DMS114 treated with DMSO at 0.1 percent for 48 hours (cell line): ENCODE measurements at regions not wholly inside any gene's neighbourhood (a gene's known extent, or its start where the extent isn't known, plus 50 kb on each side); places are given as distances from the start of the nearest gene placed in this dataset.
"Not testable (repeated sequence)": the region's sequence is repeated elsewhere in the genome, so short reads cannot be mapped to it uniquely, and the experiment has no call there.

Experiments used
- DNase-seq: peaks from one replicate; lab custom pipeline; 2025; ENCODE audit not compliant: unreplicated experiment; lab: John Stamatoyannopoulos, UW

DNA sequence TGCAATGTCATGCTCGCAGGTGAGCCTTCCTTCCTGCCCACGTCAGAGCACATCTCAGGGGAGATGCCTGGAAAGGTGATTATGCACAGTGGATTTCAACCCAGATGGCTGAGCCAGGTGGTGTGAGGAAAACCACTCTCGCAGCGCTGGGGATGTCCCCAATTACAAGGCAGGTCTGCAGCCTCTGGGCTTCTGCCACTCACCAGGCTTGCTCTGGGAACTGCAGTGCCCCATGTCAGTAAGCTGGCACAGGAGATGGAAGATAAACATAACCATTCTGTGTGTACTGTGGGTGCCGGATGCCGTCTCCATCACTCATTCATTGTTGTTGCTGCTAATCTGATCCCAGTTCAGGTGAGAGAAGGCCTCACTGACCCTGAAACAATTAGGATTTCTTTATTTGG, 222.9 kb upstream of the PITRM1 start:
- no peak for DNase-seq

DNA sequence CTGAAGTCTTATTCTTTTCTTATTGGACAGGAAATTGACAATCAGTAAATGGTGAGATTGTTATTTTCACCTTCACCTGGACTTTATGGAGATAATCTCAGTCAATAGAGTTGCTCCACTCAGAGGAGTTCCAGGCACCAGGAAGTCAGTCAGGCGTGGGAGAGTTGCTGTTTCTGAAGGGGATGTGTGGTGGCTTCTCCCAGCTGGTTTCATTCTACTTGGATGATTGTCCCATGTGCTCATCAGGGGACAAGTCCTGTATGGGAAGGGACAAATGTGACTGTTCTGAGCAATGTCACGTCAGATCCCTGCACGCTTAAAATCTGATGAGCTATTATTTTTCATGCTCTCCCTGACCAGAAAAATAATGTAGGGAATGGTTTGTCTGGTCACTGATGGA, 222.5 kb upstream of the PITRM1 start:
- no peak for DNase-seq

DNA sequence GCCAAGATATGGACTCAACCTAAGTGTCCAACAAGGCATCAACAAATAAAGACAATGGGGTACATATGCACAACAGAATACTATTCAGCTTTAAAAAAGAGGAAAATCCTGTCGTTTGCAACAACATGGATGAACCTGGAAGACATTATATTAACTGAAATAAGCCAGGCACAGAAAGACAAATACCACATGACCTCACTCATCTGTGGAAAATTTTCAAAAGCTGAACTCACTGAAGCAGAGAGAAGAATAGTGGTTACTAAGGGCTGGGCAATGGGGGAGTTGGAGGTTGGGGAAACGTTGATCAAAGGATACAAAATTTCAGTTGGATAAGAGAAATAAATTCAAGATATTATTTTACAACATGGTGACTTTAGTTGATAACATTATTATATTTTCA, 221.4 kb upstream of the PITRM1 start:
- no peak for DNase-seq

DNA sequence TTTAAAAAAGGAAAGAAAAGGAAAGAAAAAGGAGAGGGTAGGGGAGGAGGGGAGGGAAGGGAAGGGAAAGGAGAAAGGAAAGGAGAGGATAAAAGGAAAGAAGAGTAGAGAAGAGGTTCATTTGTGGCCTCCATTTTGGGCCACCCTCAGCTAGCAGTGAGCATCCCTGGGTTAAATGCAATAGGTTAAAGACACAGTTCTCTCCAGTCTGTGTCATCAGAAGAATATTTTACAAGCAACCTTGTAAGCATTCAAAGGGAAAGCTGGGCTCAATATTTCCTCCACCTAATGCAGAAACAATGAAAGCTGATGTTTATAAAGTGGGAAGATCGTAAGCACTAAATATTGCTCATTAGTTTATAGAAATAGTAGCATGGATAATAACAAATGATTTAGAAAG, 219.1 kb upstream of the PITRM1 start:
- DNase-seq: no peak

DNA sequence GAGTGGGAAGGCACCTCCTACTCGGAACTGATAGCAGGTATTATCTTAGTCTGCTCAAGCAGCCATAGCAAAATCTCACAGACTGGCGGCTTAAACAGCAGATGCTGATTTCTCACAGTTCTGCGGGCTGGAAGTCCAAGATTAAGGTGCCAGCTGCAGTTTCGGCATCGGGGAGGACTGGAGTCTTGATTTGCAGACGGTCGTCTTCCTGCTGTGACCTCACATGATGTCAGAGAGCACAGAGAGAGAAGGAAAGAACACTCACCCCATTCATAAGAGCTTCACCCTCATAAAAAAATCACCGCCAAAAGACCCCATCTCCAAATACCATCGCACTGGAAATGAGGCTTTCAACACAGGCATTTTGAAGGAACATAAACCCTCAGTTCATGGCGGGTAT, 216.5 kb upstream of the PITRM1 start:
- no peak for DNase-seq

DNA sequence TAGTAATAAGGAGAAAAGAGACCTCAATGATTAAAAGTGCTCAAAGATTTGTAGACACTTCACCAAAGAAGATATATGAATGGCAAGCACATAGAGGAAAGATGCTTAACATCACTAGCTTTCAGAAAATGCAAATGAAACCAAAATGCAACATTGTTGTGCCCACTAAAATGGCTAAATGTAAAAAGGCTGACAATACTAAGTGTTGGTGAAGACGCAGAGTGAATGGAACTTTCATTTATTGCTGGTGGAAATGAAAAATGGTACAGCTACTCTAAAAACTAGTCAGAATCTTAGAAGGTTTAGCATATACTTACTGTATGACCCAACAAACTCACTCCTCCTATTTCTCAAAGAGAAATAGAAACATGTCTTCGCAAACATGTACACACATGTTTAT, 212.9 kb upstream of the PITRM1 start:
- no peak for DNase-seq

DNA sequence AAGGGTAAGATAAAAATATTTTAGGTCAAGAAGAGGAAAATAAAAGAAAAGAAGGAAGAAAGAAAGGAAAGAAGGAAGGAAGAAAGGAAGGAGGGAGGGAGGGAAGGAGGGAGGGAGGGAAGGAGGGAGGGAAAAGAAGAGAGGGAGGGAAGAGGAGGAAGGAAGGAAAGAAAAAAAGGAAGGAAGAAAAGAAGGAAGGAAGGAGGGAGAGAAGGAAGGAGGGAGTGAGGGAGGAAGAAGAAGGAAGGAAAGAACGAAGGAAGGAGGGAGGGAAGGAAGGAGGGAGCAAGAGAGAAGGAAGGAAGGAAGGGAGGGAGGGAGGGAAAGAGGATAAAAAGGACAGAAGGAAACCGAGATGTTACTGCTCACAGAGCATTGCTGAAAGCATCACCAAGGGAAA, 209.5 kb upstream of the PITRM1 start:
- no peak for DNase-seq

DNA sequence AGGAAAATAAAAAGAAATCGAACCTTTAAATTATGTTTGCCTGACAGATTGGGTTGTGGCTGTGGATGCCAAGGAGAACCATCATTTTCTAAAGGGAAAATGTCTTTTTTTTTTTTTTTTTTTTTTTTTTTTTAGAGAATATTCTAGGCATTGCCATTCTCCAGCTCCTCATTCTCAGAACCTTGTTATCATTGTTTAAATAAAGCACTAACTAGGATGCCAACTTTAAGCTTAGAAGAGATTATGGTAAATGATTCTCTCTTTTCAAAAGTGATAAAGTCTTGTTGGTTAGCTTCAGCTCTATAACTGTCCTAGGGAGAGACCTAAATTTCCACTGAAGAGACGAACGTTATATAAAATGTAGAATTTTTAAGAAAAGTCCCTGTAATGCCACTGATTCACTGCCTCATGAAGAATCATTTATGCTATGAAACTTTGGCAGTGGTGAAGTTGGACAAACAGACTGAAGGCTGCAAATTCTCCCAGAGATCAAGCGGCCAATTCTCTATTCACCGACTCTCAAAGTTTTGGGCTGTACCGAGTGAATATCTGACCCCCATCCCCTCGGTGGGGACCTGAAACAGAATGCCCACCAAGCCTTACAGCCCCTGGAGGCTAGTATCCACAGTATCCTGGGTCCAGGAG, 207.9 kb upstream of the PITRM1 start:
- DNase-seq: no peak

DNA sequence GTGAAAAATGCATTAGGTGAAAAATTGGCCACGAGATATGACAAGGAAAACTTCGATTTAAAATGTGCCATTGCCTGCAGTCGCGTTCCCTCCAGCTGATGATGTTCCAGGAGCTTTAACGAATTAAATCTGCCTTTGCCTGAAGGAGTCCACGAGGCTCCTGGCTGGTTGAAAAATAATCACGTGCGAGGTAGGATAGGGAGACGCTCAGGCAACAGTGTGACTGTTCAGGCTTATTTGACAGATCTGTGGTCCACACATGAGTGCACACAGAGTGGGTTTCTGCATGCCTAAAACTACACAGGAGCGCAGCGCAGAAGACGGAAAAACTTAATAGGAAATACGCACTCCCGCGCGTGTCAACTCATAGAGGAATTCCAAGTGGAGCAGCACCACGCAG, 204.0 kb upstream of the PITRM1 start:
- no peak for DNase-seq

DNA sequence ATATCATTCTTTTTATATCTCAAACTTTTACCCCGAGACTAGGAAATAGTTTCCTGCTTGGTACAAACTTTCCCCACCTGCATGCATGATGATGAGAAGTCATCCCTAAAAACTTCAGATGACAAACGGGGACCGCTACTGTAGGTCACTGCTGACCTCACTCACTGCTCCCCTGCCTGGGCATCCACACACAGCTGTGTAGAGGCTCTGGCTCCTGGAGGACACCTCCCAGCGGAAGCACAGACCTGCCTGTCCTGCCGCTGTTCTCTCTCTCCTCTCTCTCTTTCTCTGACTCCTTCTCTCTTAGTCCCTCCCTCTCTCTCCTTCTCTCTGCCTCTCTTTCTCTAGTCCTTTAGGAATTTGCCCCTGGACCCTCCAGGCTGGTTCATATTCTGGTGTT, 202.9 kb upstream of the PITRM1 start:
- DNase-seq: no peak

DNA sequence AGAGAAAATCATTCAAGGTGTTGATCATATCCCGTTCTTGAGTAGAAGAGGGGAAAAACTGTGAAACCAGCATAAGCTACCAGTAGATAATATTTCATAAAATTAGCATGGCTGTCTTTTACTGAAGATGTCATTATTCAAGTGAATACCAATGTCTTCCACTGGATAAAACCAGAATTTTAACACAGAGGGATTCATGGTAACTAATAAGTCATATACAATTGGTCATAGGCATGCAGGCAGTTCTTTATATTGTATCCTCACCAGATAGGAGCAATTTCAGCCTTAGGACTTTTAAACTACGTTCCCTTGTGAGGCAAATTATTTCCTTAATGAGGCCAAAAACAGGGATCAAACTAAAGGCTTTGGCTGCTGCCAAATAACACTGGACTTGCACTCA, 202.3 kb upstream of the PITRM1 start:
- DNase-seq: no peak

DNA sequence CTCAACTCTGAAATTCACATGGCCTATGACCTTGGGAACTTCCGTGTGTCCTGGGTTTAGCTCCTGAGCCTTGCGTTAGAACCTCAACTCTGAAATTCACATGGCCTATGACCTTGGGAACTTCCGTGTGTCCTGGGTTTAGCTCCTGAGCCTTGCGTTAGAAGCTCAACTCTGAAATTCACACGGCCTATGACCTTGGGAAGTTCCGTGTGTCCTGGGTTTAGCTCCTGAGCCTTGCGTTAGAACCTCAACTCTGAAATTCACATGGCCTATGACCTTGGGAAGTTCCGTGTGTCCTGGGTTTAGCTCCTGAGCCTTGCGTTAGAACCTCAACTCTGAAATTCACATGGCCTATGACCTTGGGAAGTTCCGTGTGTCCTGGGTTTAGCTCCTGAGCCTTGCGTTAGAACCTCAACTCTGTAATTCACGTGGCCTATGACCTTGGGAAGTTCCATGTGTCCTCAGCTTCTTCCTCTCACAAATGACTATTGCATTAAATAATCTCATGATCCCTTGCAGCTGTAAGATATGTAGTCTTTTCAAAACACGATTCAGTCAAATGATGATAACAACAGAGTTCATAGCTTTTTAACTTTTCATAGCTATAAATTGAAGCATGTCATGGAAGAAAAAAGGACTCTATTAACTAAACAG, 200.9 kb upstream of the PITRM1 start:
- DNase-seq: not testable (repeated sequence)

DNA sequence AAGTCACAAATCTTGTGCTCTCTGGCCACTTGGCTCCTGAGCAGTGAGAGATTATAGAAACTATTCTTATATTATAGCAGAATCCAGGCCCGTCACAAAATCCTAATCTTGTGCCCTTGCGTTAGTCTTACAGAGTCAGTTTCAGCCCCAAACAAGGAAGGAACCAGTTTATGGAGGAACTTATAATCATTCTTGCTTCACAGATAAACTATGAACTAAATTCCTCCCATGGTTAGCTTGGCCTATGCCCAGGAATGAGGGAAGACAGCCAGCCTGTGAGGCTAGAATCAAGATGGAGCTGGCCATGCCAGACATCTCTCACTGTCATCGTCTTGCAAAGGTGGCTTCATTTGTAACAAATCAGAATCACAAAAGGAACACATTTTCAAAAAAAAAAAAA, 199.7 kb upstream of the PITRM1 start:
- no peak for DNase-seq

DNA sequence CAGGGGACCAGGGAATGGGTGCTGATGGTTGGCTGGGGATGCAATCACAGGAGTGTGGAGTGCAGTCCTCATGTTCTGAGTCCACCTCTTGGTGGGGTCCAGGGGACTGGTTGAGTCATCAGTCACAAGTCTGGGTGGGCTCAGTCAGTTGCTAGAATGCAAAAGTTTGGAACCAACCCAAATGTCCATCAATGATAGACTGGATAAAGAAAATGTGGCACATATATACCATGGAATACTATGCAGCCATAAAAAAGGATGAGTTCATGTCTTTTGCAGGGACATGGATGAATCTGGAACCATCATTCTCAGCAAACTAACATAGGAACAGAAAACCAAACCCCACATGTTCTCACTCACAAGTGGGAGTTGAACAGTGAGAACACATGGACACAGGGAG, 199.0 kb upstream of the PITRM1 start:
- not testable (repeated sequence) for DNase-seq

DNA sequence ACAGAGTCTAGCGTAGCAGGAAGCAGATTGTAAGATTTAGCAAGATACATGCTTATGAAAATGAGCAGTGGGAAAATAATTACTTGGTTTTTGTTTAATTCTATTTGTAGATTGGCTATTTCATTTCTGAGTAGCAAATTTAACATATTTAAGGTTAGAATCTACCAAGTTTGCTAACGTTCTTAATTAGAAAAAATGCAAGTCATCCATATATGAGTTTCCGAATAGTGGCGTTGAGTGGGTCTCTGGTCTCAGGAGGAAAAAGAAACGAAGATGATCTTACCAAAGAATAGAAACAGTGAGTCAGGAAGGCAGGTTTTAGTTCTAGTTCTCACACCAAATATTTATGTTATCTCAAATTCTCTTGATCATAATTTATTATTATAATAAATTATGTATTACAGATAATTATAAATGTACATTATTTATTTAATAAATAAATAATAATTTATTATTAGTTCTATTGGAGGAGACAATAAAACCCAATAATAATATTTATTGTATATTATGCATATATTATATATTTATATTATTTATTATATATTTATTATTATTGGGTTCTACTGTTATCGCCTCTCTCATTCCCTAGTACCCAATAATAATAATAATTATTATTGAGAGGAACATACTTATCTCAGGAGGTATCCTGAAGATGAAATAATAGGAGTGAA, 194.3 kb upstream of the PITRM1 start:
- no peak for DNase-seq

DNA sequence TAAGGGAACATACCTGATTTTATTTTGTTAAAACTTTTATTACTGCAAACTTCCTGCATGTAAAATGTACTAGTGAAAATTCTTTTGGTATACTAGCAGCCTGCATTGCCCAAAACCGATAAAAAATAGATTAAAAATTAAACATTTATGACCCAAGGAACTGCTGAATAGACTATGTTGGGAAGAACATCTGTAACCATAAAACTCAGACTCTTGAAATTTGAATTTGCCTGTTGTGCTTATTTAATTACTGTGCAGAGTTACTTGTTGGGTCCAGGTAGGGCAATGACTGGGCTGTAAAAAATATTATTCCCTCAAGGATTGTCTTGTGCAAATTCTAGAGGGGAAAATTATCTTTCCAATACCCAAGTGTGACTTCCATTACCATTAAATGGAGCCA, 193.5 kb upstream of the PITRM1 start:
- DNase-seq: no peak

DNA sequence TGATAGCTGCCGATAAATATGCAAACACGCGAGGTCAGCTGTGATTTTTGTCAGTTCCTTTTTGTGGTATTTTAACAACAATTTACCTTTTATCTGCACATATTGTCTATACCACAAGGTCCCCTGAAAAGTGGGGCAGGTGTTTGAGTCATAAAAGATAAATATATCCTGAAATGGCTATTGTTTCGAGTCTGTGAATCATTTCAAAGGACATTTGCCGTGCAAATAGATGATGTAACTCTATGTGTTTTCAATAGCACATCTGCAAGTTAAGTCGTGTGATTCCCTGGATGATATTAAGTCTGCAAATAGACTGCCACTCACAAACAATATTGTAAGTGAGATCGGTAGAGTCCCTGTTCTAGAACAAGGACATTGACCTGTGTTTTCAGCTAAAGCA, 193.0 kb upstream of the PITRM1 start:
- no peak for DNase-seq

DNA sequence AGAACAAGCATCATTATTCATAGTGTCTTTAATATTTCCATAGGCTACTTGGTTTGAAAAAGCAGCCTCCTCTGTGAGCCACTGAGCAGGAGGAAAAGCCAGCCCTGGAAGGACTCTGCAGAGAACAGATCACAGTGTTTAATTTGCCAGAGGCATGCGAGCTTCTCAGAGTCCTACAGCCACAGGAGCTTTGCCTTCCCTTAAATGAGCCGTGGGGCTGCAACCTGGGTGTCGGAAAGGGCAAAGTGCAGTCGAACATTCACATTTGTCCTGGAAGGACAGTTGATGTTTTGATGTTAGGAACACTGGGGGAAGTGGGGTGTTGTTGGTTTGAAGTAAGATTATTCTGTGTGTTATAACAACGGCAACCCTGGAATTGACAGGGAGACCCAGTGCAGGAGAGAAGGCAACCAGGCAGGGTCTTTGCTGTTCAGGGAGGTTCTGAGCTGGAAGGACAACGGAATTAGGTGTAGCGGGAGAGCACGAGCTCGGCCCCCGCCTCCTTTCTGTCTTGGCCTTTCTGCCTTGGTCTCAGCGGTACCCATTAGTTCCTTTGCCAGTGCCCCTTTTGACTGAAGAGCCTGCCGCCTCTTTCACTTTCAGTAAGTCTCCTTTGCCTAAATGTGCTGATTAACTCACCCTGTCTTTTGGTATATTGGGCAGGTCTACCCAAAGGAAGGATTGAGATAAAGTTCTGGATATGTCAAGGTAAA, 192.3 kb upstream of the PITRM1 start:
- no peak for DNase-seq

DNA sequence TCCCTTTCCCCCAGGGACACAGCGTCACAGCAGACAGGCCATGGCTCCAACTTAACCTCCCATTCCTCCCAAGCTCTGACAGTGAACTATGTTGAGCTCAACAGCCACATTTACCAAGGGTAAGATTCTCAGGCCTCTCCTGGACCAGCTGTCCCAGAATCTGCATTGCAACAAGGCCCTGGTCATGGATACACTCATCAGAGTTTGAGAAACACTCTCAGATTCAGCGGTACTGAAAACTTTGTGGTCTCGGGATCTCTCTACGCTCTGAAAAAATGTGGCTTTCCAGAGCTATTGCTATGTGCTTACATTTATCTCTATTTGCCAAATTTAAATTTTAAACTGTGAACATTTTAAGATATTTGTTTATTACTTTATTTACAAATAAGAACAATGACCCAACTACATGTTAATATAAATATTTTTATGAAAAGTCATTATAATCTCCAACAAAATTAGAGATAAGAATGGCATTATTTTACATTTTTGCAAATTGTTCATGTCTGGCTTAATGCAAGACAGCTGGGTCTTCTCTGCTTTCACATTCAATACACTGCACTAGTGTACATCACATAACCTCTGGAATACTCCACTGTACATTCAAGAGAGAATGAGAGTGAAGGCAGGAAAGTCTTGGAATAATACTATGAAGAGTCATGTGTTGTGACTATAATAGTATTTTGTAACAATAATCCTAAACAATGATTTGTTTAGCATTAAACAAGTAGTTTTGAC, 190.9 kb upstream of the PITRM1 start:
- no peak for DNase-seq

DNA sequence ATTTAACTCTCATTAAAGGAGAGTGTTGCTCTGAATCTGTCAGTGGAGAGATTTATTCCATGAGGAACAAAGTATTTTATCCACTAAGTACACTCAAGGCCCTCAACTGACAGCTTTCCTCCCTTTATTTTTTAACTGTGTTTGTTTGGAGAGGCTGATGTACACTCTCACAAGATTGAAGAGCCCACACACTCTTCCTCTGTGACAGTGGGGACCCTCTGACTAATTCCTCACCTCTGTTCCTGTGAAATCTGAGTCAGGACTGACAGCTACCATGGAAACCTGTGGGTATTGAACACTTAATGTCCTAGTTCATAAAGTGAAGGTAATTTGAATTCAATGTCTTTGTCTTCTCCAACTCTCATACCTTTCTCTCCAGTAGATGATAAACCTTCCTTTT, 189.8 kb upstream of the PITRM1 start:
- no peak for DNase-seq

DNA sequence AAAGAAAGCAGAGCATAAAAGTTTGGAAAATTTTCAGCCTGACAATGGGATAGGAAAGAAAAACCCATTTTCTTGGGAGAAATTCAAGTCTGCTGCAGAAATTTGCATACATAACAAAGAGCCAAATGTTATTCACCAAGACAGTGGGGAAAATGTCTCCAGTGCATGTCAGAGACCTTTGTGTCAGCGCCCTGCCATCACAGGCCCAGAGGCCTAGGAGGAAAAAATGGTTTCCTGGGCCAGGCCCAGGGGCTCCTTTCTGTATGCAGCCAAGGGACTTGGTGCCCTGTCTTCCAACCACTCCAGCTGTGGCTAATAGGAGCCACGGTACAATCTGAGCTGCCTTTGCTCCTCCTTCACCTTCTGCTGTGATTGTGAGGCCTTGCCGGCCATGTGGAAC, 189.1 kb upstream of the PITRM1 start:
- DNase-seq: no peak
